ENCODE measurements at regions not wholly inside any gene's neighbourhood (a gene's known extent, or its start where the extent isn't known, plus 50 kb on each side); places are given as distances from the start of the nearest gene placed in this dataset.

DNA sequence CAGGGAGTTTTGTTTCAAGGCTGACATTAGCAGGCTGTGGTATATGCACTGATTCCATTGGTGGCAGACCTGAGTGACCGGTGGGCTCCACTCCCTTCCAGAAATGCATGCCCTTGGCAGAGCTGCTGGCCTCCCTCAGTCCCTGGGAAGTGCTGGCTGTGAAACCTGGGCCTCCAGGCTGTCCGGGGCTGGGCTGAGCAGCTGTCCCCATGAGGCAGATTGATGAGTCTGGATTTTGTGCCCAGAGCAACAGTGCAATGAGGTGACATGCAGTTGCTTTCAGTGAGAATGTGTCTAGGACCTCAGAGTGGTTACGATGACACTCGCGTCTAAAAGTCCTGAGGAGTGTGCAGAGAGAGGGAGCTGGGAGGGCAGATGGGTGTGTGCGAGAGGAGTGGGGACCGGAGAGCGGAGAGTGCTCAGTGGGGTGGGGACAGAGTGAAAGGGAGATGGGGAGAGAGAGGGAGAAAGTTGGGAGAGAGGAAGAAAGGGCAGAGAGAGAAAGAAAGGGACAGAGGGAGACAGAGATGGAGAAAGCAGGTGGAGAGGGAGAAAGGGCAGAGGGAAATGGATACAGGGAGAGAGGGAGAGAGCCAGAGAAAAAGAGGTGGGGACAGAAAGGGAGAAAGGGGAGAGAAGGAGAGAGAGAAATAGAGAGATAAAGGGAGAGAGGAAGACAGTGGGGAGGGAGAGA is 978.3 kb downstream of the BRD1 start:
- Histone ChIP-seq H3K4me3 (replicated peaks in 1 of 3; ENCODE audit: insufficient read depth in 1 of 3, low read depth in 2 of 3, low read length in 3 of 3) (no peak overlapping the region), H3K4me2 (ENCODE audit: low read depth, low read length) (no peak overlapping the region), H3K4me1 (ENCODE audit: insufficient read depth, low read length) (peaks cover 14% of the 10 kb centered on the region), H3K36me3 (replicated peaks in 1 of 2; ENCODE audit: control insufficient read depth in 1 of 2, insufficient read depth in 2 of 2, low read length in 2 of 2) (no peaks in the 10 kb centered on the region), H2AFZ (ENCODE audit: low read length) (no peak overlapping the region), H3K9me3 (ENCODE audit: low read length) (no peaks in the 10 kb centered on the region), H3K9ac (ENCODE audit: insufficient read depth, low read depth, low read length) (no peak overlapping the region), H3K79me2 (ENCODE audit: insufficient read depth, low read length) (no peaks in the 10 kb centered on the region), H4K20me1 (ENCODE audit: insufficient read depth, low read length) (no peaks in the 10 kb centered on the region), H3K27ac (ENCODE audit: extremely low read length, insufficient read depth, low read length) (no peak overlapping the region), H3K27me3 (ENCODE audit: control insufficient read depth in 1 of 2, insufficient read depth in 2 of 2, low read length in 2 of 2) (peaks cover 2 to 20% of the 10 kb centered on the region in 2 experiments; a peak in 2 of 5 replicates)
- intact Hi-C loops (cut with micrococcal nuclease; ENCODE audit: unreplicated experiment), result loop anchor here (2.0 kb wide), 1 partner anchor 33 kb away; no protein-coding TSS in a partner anchor
- in situ Hi-C loops (cut with HindIII; ENCODE audit: extremely low pct_ligation_motif_present, low pct_unique_long_range_greater_than_20kb), result no loop called here
- ChIA-PET POLR2A (no interaction called here), CTCF (ENCODE audit: low intra/inter-chr PET ratio, low total read pairs) (no interaction called here)
- no TSS peak for BruUV-seq (replicated peaks)
- 35% methylated on average over 8 of the region's 8 CpGs for WGBS (ENCODE audit: low lambda C conversion rate)
- FAIRE-seq (no peak), DNase-seq (ENCODE audit: low spot score) (no peak), ATAC-seq (no peak)
- TF ChIP-seq, protein P1, sequence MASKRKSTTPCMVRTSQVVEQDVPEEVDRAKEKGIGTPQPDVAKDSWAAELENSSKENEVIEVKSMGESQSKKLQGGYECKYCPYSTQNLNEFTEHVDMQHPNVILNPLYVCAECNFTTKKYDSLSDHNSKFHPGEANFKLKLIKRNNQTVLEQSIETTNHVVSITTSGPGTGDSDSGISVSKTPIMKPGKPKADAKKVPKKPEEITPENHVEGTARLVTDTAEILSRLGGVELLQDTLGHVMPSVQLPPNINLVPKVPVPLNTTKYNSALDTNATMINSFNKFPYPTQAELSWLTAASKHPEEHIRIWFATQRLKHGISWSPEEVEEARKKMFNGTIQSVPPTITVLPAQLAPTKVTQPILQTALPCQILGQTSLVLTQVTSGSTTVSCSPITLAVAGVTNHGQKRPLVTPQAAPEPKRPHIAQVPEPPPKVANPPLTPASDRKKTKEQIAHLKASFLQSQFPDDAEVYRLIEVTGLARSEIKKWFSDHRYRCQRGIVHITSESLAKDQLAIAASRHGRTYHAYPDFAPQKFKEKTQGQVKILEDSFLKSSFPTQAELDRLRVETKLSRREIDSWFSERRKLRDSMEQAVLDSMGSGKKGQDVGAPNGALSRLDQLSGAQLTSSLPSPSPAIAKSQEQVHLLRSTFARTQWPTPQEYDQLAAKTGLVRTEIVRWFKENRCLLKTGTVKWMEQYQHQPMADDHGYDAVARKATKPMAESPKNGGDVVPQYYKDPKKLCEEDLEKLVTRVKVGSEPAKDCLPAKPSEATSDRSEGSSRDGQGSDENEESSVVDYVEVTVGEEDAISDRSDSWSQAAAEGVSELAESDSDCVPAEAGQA (IDR thresholded peaks at IDR 0.05; ENCODE audit: low read depth), result no peak
- TF ChIP-seq, protein P1 (CRISPR knock-in tag; IDR thresholded peaks at IDR 0.05; ENCODE audit: borderline replicate concordance), result no peak
- no peak for TF ChIP-seq CCAR2 (optimal IDR thresholded peaks at IDR 0.05; ENCODE audit: low read depth, low read length)
- TF ChIP-seq ZNF724P (CRISPR knock-in tag; IDR thresholded peaks at IDR 0.05; ENCODE audit: borderline replicate concordance), result no peak
- TF ChIP-seq ZNF33A (CRISPR knock-in tag; IDR thresholded peaks at IDR 0.05; ENCODE audit: borderline replicate concordance), result no peak
- no peak for TF ChIP-seq HHEX (CRISPR knock-in tag; IDR thresholded peaks at IDR 0.05)
- TF ChIP-seq, protein P2, sequence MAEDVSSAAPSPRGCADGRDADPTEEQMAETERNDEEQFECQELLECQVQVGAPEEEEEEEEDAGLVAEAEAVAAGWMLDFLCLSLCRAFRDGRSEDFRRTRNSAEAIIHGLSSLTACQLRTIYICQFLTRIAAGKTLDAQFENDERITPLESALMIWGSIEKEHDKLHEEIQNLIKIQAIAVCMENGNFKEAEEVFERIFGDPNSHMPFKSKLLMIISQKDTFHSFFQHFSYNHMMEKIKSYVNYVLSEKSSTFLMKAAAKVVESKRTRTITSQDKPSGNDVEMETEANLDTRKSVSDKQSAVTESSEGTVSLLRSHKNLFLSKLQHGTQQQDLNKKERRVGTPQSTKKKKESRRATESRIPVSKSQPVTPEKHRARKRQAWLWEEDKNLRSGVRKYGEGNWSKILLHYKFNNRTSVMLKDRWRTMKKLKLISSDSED (CRISPR knock-in tag; IDR thresholded peaks at IDR 0.05), result no peak
- no peak for TF ChIP-seq HDAC6 (IDR thresholded peaks at IDR 0.05; ENCODE audit: low read depth, low read length)
- TF ChIP-seq HOXA5 (CRISPR knock-in tag; IDR thresholded peaks at IDR 0.05), result no peak
- TF ChIP-seq IKZF4 (CRISPR knock-in tag; IDR thresholded peaks at IDR 0.05; ENCODE audit: borderline replicate concordance, low read depth, not compliant biosample characterization), result no peak
- no peak for TF ChIP-seq ZNF749 (CRISPR knock-in tag; IDR thresholded peaks at IDR 0.05; ENCODE audit: borderline replicate concordance)
- TF ChIP-seq, protein P3, sequence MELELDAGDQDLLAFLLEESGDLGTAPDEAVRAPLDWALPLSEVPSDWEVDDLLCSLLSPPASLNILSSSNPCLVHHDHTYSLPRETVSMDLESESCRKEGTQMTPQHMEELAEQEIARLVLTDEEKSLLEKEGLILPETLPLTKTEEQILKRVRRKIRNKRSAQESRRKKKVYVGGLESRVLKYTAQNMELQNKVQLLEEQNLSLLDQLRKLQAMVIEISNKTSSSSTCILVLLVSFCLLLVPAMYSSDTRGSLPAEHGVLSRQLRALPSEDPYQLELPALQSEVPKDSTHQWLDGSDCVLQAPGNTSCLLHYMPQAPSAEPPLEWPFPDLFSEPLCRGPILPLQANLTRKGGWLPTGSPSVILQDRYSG (CRISPR knock-in tag; IDR thresholded peaks at IDR 0.05), result no peak
- TF ChIP-seq, protein P4, sequence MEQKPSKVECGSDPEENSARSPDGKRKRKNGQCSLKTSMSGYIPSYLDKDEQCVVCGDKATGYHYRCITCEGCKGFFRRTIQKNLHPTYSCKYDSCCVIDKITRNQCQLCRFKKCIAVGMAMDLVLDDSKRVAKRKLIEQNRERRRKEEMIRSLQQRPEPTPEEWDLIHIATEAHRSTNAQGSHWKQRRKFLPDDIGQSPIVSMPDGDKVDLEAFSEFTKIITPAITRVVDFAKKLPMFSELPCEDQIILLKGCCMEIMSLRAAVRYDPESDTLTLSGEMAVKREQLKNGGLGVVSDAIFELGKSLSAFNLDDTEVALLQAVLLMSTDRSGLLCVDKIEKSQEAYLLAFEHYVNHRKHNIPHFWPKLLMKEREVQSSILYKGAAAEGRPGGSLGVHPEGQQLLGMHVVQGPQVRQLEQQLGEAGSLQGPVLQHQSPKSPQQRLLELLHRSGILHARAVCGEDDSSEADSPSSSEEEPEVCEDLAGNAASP (CRISPR knock-in tag; IDR thresholded peaks at IDR 0.05; ENCODE audit: borderline replicate concordance), result no peak
- TF ChIP-seq ZFP62 (CRISPR knock-in tag; IDR thresholded peaks at IDR 0.05), result no peak
- no peak for TF ChIP-seq GATAD2A (CRISPR knock-in tag; IDR thresholded peaks at IDR 0.05)

Measured in HepG2 (cell line).